Anterior cingulate cortex (tissue), 58 donors: ENCODE measurements at regions not wholly inside any gene's neighbourhood (a gene's known extent, or its start where the extent isn't known, plus 50 kb on each side); places are given as distances from the start of the nearest gene placed in this dataset.

Experiments used
- DNase-seq, 58 donors: peaks; one replicate each; lab custom pipeline; 2025; lab: John Stamatoyannopoulos, UW

DNA sequence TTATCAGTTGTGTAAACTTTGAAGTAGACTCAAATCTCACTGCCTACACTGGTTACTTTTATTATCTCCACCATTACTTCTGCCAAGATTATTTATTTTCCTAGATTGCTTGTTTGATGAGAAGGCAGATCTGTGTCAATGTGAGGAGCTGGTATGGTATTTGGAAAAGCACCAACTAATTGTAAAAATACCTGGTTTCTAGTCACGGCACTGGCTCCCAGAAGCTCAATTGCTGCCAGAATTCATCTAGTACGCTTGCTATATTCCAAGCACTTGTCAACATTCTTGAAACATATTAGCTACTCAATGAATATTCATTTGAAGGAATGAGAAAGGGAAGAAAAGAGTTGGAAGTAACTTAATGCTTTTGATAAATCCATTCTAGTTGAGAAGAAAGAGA, 1376.8 kb upstream of the ADGRL3 start:
- no peak for DNase-seq

DNA sequence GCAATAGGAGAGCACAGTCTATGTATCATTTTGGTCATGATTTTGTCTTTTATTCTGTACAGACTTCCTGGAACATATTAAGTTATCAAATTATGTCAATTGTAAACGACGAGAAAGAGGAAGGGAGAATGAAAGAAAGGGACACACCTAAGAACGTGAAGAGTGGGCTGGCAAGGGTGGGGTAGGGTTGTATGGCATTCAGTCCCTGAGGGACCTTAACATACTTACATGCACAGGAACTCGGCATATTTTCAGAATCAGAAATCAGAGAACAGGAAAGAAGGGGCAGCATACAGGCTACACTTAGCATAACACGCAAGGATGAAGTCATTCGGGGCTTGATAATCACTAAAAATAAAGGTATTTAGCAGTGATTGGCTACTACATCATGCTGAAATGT, 1375.0 kb upstream of the ADGRL3 start:
- DNase-seq: no peak

GRCh38 chr4:59831746-59832145, 1368.4 kb upstream of the ADGRL3 start:
- DNase-seq: no peak

DNA sequence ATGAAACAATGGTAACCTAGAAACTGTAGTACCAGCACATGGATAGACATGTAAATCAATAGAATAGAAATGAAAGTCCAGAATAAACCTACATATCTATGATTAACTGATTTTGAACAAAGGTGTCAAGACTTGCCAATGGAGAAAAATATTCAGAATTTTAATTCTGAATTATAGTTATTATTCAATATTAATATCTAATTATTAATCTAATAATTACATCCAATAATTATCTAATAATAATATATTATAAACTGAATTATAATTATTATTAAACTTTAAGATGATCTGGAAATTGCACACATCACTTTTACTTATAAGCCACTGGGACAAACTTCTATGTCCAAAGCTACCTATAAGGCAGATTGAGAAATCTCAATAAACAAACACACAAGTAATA, 1365.2 kb upstream of the ADGRL3 start:
- DNase-seq: no peak

DNA sequence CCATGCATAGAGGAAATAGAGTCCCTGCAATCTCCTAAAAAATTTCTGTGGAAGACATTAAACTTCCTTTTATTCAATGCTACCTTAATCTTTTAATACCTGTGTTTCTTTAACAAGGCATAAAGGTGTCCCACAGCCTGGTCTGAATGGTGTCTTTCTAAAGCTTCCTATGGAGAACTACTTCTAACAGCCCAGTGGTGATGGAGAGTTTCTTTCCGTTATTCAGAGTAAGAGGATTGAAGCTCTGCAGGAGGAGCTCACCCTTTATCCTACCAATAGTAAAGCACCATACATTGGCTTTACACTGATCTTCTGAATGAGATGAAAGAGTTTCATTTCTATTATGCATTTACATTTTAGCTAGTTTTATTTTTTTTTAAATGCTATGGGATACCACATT, 1362.4 kb upstream of the ADGRL3 start:
- DNase-seq: no peak

- no peak for DNase-seq
Measured at GRCh38 chr4:59838236-59838635, 1361.9 kb upstream of the ADGRL3 start.

DNA sequence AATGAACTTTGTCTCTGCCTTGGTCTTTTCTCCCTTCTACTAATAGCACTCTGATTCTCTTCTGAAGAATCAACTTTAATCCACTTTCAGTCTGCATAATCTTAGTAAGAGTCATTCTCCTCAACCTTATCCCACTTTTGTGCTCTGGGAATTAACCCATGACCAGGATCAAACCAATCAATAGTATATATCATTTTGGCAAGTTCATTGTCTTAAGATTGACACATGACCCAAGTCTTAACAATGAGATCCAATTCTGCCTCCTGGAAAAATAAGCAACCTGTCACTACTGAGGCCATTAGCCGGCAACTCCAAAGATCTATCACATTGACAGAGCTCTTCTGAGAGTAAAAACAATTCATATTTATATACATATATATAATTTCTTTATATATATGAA, 1358.4 kb upstream of the ADGRL3 start:
- no peak for DNase-seq

DNA sequence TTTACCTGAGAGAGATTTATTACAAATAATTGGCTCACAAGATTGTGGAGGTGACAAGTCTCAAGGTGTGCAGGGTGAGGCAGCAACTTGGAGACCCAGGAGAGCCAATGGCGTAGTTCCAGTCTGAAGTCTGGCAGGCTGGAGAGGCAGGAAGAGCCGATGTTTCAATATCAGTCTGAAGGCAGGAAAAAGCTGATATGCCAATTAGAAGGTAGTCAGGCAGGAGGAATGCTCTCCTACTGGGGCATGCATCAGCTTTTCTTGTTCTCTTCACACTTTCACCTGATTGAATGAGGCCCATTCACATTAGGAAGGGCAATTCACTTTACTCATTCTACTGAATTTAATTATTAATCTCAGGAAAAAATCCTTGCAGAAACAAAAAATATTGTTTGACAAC, 1351.7 kb upstream of the ADGRL3 start:
- DNase-seq: no peak

- DNase-seq: peak in 1 of 58 donors; percentile 7
Measured at GRCh38 chr4:59855630-59856352, 1344.3 kb upstream of the ADGRL3 start.

GRCh38 chr4:59869056-59869455, 1331.1 kb upstream of the ADGRL3 start:
- DNase-seq: no peak

DNA sequence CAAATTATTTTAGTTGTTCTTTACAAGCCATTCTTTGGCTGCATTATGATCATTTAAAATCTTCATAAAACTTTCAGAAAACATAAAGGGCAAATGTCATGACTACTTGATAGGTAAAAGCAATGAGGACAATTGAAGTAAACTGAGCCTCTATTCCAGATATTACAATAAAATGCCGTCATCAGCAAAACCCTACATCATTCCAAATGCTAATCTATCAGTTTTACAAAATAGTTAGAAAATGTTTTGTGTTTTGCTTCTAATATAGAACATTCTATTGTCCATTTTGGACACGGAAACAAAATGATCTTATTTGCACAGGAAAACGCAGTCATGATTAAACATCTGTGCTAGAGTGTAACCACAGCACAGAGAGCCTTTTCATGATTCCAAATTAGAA, 1330.6 kb upstream of the ADGRL3 start:
- no peak for DNase-seq

GRCh38 chr4:59881632-59882031, 1318.5 kb upstream of the ADGRL3 start:
- DNase-seq: no peak

DNA sequence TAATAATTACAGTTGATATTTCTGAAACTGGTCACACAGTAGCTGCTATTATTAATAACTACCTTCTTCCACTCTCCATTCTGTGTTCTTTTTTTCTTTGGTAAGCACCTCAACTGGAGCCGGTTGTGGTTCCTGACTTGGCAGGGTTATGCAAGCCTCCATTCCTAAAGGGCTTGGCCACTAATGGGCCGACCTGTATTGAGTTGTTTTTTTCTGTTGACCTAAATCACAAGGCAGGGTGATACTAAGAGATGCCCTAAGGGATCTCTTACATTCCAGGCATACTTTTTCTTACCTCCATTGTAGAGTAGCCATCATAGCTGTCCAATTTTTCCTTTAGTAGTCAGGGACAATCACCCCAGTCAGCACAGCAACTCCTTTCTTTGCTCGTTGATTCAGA, 1295.8 kb upstream of the ADGRL3 start:
- no peak for DNase-seq

DNA sequence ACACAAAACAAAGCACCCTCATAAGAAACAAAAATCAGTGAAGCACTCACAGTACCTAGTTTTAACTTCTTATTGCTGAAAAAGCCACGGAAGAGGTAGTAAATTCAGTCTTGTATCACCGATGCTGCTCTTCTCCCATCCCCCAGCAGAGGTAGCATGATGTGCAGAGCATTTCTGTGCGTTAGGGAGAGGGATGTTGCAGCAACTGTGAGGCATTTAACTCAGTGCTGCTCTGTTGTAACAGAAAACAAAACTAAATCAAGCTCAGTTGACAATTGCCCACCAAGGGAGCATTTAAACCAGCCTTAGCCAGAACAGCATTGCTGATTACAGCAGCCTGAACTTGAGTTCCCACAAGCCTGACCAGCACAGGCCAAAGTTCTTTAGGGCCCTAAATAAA, 1279.7 kb upstream of the ADGRL3 start:
- no peak for DNase-seq

- no peak for DNase-seq
Measured at GRCh38 chr4:59925290-59925689, 1274.8 kb upstream of the ADGRL3 start.

GRCh38 chr4:59936566-59936965, 1263.6 kb upstream of the ADGRL3 start:
- no peak for DNase-seq

DNA sequence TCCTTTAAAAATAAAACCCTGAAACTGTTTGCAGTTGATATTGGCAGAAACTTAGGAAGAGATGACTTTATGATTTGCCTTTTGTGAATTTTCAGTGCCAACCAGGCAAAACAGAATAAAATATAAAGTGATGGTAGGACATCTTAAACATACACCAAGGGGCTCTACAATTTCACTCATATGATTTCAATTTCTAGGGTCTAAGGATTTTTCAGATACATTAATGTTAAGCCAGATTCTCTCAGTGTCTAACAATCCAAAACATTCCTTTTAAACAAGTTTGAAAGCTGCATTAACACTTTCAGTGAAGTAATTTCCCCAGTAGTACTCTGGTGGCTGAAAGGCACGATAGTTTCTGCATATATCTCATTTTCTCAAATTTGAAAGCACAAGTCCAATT, 1262.0 kb upstream of the ADGRL3 start:
- DNase-seq: no peak

GRCh38 chr4:59945277-59945676, 1254.8 kb upstream of the ADGRL3 start:
- no peak for DNase-seq

- no peak for DNase-seq
Measured at GRCh38 chr4:59945716-59946115, 1254.4 kb upstream of the ADGRL3 start.

- no peak for DNase-seq
Measured at GRCh38 chr4:59956366-59956765, 1243.8 kb upstream of the ADGRL3 start.

DNA sequence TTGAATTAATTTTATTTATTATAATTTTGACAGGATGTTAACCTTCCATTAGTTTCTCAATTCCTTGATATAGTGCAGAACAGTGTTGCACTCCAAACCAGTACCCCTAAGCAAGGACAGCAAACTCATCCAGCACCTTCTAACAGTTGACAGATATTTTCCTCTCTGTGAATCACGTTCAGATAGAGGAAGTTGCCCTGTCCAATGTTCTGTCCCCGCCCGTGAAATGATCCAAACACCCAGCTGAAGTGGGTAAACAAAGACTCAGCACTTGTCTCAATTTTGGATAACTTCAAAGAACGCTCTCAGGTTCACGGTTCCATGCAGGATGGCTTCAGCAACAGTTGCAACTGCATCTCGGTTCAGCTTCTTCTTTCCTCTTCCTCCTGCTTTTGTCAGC, 1240.0 kb upstream of the ADGRL3 start:
- DNase-seq: no peak

DNA sequence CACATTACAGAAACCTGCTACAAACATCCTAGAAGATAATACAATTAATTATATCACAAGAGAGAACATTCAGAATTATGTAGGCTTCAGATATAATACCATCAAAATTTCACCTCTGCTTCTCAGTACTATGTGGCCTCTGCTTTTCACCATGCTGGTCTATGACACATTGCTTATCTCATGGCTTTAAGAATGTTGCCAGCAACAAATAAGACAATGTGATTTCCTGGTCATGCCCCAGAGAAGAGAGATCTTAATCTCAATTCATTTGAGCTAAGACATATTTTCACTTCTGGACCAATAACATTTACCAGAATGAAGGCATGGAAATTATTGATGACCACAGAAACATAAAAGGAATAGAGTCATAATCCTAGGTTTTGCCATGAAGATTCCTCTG, 1233.4 kb upstream of the ADGRL3 start:
- no peak for DNase-seq

GRCh38 chr4:59968796-59969195, 1231.3 kb upstream of the ADGRL3 start:
- DNase-seq: no peak
